ENCODE measurements at regions not wholly inside any gene's neighbourhood (a gene's known extent, or its start where the extent isn't known, plus 50 kb on each side); places are given as distances from the start of the nearest gene placed in this dataset.

- in situ Hi-C loops (cut with HindIII; ENCODE audit: extremely low pct_ligation_motif_present, low pct_unique_long_range_greater_than_20kb) (loop anchor here (25.0 kb wide), 1 partner anchor 631 kb away; no protein-coding TSS in a partner anchor), intact Hi-C loops (cut with micrococcal nuclease; ENCODE audit: unreplicated experiment) (no loop called here)
- 67% methylated on average over 3 of the region's 3 CpGs for WGBS (ENCODE audit: low lambda C conversion rate)
- no peak for DNase-seq (ENCODE audit: low spot score)
- H3K79me2 ChIP-seq (ENCODE audit: insufficient read depth, low read length): no peaks in the 10 kb centered on the region
- peaks cover 13% of the 10 kb centered on the region for H3K4me1 ChIP-seq (ENCODE audit: insufficient read depth, low read length)
- no peak overlapping the region for H3K9ac ChIP-seq (ENCODE audit: insufficient read depth, low read depth, low read length)
- H3K36me3 ChIP-seq (replicated peaks in 1 of 2; ENCODE audit: control insufficient read depth in 1 of 2, insufficient read depth in 2 of 2, low read length in 2 of 2): no peaks in the 10 kb centered on the region
- H2AFZ ChIP-seq (ENCODE audit: low read length): no peak overlapping the region
- no peak for FAIRE-seq
- no peak for TF ChIP-seq TIGD3 (CRISPR knock-in tag; IDR thresholded peaks at IDR 0.05; ENCODE audit: borderline replicate concordance)
- TF ChIP-seq FLYWCH1 (CRISPR knock-in tag; IDR thresholded peaks at IDR 0.05): no peak
- no peak for TF ChIP-seq PPARG (CRISPR knock-in tag; conservative IDR thresholded peaks at IDR 0.05)
- TF ChIP-seq ZKSCAN5 (CRISPR knock-in tag; IDR thresholded peaks at IDR 0.05): no peak
- no peak for TF ChIP-seq ZNF282 (IDR thresholded peaks at IDR 0.05; ENCODE audit: partially characterized antibody)
- ChIA-PET CTCF (ENCODE audit: low intra/inter-chr PET ratio, low total read pairs) (no interaction called here), POLR2A (no interaction called here)
- no TSS peak for BruUV-seq (replicated peaks)
- no peaks in the 10 kb centered on the region for H4K20me1 ChIP-seq (ENCODE audit: insufficient read depth, low read length)
- no peak for ATAC-seq
- no peak overlapping the region for H3K4me3 ChIP-seq (replicated peaks in 1 of 3; ENCODE audit: insufficient read depth in 1 of 3, low read depth in 2 of 3, low read length in 3 of 3)
- no peak overlapping the region for H3K4me2 ChIP-seq (ENCODE audit: low read depth, low read length)
- H3K27me3 ChIP-seq (ENCODE audit: control insufficient read depth in 1 of 2, insufficient read depth in 2 of 2, low read length in 2 of 2): no peaks in the 10 kb centered on the region
- no peak overlapping the region for H3K27ac ChIP-seq (ENCODE audit: extremely low read length, insufficient read depth, low read length)
- H3K9me3 ChIP-seq (ENCODE audit: low read length): no peaks in the 10 kb centered on the region
These were observed 236.1 kb upstream of the USP25 start for GRCh38 chr21:15493646-15494045.

GRCh38 chr21:15494481-15494880, 235.3 kb upstream of the USP25 start:
- Histone ChIP-seq H3K4me3 (replicated peaks in 1 of 3; ENCODE audit: insufficient read depth in 1 of 3, low read depth in 2 of 3, low read length in 3 of 3) (no peak overlapping the region), H3K9me3 (ENCODE audit: low read length) (no peaks in the 10 kb centered on the region), H3K79me2 (ENCODE audit: insufficient read depth, low read length) (no peaks in the 10 kb centered on the region), H3K27me3 (ENCODE audit: control insufficient read depth in 1 of 2, insufficient read depth in 2 of 2, low read length in 2 of 2) (no peaks in the 10 kb centered on the region), H3K4me2 (ENCODE audit: low read depth, low read length) (no peak overlapping the region), H3K4me1 (ENCODE audit: insufficient read depth, low read length) (peaks cover 13% of the 10 kb centered on the region), H3K9ac (ENCODE audit: insufficient read depth, low read depth, low read length) (no peak overlapping the region), H2AFZ (ENCODE audit: low read length) (no peak overlapping the region), H4K20me1 (ENCODE audit: insufficient read depth, low read length) (no peaks in the 10 kb centered on the region), H3K27ac (ENCODE audit: extremely low read length, insufficient read depth, low read length) (no peak overlapping the region), H3K36me3 (replicated peaks in 1 of 2; ENCODE audit: control insufficient read depth in 1 of 2, insufficient read depth in 2 of 2, low read length in 2 of 2) (no peaks in the 10 kb centered on the region)
- CTCF ChIA-PET (ENCODE audit: low intra/inter-chr PET ratio, low total read pairs): no interaction called here
- POLR2A ChIA-PET: no interaction called here
- 84% methylated on average over 11 of the region's 11 CpGs for WGBS (ENCODE audit: low lambda C conversion rate)
- intact Hi-C loops (cut with micrococcal nuclease; ENCODE audit: unreplicated experiment) (no loop called here), in situ Hi-C loops (cut with HindIII; ENCODE audit: extremely low pct_ligation_motif_present, low pct_unique_long_range_greater_than_20kb) (loop anchor here (25.0 kb wide), 1 partner anchor 632 kb away; no protein-coding TSS in a partner anchor)
- no peak for ATAC-seq
- no peak for DNase-seq (ENCODE audit: low spot score)
- no peak for FAIRE-seq
- no TSS peak for BruUV-seq (replicated peaks)
- TF ChIP-seq ZNF24 (IDR thresholded peaks at IDR 0.05) (no peak), THAP9 (CRISPR knock-in tag; IDR thresholded peaks at IDR 0.05; ENCODE audit: borderline replicate concordance) (no peak), MBNL3 (CRISPR knock-in tag; conservative IDR thresholded peaks at IDR 0.05) (no peak), KLF9 (CRISPR knock-in tag; IDR thresholded peaks at IDR 0.05; ENCODE audit: low read depth) (no peak), TIGD3 (CRISPR knock-in tag; IDR thresholded peaks at IDR 0.05; ENCODE audit: borderline replicate concordance) (no peak), PAF1 (CRISPR knock-in tag; IDR thresholded peaks at IDR 0.05) (no peak), ZNF773 (CRISPR knock-in tag; IDR thresholded peaks at IDR 0.05; ENCODE audit: borderline replicate concordance) (no peak), JUND (CRISPR knock-in tag; IDR thresholded peaks at IDR 0.05) (no peak)
